ENCODE measurements at regions not wholly inside any gene's neighbourhood (a gene's known extent, or its start where the extent isn't known, plus 50 kb on each side); places are given as distances from the start of the nearest gene placed in this dataset.

- no peak for DNase-seq (ENCODE audit: low read depth)
Observed at GRCh38 chr9:89655990-89656657, 51.3 kb downstream of the GADD45G start.

DNA sequence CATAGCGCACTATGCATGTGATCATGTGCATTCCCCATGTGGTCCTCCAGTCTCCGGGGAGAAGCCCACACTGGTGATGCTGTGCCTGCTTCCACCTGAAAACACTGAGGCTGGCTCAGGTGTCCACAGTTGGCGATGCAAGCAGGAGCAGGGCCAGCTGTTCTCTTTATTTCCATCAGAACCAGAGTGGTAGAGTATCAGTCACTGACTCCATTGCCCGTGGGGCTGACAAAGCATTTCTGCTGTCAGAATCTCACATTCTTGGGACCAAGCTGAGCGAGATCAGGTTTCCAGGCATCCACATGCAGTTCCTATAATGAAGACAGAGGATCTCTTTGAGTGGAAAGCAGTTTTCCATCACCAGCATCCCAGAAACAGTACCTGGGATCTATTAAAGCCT is 52.5 kb downstream of the GADD45G start:
- DNase-seq (ENCODE audit: low read depth) = no peak

- no peak for DNase-seq (ENCODE audit: low read depth)
Observed at GRCh38 chr9:89657765-89658164, 53.0 kb downstream of the GADD45G start.

DNA sequence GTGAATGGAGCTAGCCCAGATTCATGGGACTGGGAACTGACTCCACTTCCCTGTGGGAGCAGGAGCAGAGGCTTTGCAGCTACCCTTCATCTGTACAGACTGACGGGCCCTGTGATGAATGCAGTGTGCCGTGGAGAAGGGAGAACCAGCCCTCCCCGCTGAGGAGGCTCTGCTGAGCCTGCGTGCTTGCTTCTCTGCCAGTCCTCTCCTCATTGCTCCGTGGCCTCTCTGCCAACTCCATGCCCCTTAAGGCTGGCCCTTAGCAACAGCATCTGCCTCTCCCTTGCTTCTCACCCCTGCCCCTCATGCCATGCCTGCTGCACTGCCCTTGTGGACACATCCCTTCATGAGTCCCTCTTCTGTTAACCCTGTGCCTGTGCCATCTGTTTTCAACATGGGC is 53.6 kb downstream of the GADD45G start:
- no peak for DNase-seq (ENCODE audit: low read depth)

DNA sequence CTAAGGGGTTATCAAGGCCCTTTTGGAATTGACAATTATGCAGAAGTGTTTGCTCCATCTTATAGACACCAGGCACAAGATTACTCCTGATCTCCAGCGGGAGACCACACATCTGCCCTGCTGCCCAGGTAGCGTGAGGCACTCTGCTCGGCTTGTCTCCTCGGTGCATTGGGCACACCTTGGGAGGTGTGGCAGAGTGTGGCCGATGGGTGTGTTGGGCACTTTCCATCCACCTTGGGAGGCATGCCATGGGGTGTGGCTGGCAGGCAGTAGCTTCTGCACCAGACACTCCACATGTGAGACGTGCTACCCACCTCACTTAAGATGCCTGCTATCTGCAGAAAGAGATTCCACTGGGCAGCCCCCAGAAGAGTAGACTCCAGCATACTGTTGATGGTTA is 54.1 kb downstream of the GADD45G start:
- no peak for DNase-seq (ENCODE audit: low read depth)

DNA sequence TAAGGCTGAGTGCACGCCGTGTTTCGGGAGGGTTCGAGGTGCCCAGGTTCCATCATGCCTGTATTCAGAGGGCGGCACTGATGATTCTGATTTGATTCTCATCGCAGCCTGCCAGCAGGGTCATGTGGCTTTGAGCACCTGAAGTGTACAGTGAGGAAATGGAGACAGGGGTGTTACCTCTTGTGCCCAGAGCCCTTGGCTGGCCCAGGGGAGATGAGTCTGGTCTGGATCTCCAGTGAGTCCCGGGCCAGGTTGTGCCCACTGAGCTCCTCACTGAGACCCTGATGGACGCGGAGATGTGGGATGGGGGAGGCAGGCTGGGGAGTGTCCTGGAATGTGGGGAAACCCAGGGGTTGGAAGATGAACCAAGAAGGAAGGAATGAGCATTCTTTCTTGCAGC is 54.7 kb downstream of the GADD45G start:
- DNase-seq (ENCODE audit: low read depth) = no peak

- DNase-seq (ENCODE audit: low read depth) = no peak
Observed at GRCh38 chr9:89659891-89660685, 55.3 kb downstream of the GADD45G start.

DNA sequence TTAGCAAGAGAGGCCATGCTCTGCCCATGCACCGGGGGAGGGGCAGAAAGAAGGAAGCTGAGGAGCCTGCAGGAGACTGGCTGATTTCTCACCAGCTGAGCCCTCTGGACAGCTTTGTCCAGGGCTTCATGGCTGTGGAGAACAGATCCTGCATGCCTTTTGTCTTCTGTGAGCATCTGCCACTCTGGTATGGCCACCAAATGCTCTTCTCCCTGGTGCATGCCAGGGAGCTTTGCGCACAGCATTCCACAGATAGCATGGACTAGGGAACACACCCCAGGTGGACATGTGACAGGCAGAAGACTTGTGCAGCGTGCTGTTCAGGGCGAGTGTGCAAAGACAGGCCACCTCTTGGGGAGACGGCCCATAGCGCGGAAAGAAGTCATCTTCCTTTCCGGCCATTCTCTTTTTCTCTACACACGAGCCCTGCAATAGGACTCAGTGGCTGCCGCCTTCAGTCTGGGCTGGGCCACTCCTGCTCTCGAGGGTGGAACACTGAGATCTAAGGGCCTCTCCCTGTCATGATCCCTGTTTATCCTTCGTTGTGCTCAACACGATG is 56.7 kb downstream of the GADD45G start:
- DNase-seq (ENCODE audit: low read depth) = no peak

DNA sequence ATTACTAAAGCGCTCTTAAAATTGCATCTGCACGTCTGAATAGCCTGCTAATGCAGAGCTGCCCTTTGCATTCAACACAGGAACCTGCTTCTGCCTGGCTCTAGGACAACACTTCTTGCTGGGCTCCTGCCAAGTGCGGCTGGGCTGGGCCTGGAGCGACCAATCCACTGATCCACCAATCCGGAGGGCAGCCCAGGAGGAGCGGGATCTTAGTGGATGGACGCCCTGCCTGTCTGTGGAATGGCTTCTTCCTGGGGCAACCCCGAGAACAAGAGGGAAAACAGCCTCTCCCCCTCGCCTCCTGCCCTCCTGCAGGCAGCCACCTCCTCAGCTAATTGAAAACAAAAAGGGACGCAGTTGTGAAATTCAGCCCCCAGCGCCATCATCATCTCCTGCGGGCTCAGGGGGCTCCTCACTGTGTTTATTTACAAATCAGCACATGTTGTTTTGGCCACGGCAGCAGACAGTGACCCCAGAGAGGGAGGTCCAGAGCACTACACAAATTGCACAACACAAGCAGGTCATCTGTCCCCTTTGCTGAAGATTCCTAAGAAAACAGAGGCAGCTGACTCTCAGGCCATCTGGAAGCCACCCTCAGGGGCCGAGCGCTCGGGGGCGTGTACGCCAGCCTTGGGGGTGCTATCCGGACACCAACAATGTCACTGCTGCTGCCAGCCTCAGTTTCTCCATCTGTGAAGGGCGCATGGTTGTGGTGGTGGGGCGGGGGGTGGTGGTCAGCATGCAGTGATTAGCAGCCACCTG is 57.3 kb downstream of the GADD45G start:
- DNase-seq (ENCODE audit: low read depth) = no peak

GRCh38 chr9:89662718-89663613 is 58.2 kb downstream of the GADD45G start:
- DNase-seq (ENCODE audit: low read depth) = no peak

DNA sequence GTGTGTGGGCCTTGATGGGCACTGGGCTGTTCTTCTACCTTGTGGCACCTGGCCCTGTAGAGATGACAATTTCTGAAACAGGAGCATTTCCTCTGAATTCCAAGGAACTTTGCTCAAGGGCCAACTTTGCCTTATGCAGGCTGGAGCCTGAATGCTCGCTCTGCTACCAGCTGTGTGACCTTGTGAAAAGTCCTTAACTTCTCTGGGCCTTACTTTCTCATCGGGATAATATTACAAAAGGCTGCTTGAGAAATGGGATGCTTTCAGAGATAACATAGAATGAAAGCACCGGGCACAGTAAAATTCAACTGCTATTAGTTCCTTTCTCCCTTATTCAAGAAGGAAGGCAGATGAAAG is 58.8 kb downstream of the GADD45G start:
- DNase-seq (ENCODE audit: low read depth) = no peak

DNA sequence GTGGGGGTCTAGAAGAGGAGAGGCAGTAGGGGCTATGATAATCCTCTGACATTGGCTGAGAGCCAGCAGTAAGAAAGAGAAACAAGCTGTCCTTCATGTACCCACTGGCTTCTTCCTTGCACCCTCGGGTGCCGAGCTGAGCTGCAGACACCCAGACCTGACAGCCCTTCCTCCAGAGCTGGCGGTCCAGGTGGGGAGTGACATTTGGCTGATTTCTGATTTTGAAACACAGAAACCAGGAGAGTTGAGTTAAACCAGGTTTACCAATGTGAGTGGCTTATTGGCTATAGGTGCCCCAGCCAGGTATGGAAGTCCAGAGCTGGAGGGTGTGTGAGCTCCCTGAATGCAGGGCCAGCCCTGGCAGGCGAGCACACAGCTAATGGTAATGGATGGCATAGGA is 59.2 kb downstream of the GADD45G start:
- DNase-seq (ENCODE audit: low read depth) = no peak

DNA sequence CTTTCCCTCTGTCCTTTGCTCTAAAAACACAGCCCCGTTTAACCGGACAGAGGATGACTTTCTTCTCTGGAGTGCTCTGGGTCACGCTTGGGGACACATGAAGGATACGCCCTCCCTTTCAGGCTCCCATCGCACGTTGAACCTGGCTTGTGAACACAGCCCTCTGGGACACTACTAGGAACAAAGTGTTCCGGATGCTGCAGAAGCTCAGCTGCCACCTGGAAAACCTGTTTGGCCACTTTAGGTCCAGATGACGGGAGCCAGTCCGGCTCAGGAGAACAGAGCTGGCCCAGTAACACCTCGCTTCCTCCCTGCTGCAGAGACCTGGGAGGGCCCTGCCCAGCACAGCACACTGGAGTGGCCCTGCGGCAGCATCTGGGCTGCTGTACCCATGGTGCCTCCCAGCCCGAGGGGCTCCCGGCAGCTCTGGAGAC is 60.1 kb downstream of the GADD45G start:
- no peak for DNase-seq (ENCODE audit: low read depth)

GRCh38 chr9:89666364-89666763 is 61.6 kb downstream of the GADD45G start:
- DNase-seq (ENCODE audit: low read depth) = no peak

DNA sequence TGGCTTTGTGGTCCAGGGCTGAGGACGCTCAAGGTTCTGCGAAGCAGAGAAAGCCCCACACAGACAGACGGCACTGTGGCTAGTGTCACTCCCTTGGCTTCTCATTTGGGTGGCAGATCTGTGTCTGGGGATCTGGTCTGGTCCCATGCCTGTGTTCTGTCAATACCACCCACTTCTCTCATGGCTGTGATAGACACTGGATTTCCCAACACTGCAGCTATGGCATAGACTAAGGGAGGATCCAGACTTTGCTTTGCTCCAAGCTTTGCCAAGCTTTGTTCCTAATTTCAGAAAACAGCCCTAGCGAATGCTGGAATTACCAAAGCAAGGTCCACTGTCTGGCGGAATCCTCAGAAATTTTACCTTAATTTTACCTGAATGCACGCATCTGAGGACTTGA is 62.1 kb downstream of the GADD45G start:
- no peak for DNase-seq (ENCODE audit: low read depth)

- no peak for DNase-seq (ENCODE audit: low read depth)
Observed at GRCh38 chr9:89667726-89668125, 62.9 kb downstream of the GADD45G start.

- DNase-seq (ENCODE audit: low read depth) = no peak
Observed at GRCh38 chr9:89668216-89668865, 63.5 kb downstream of the GADD45G start.

GRCh38 chr9:89668866-89669246 is 64.0 kb downstream of the GADD45G start:
- DNase-seq (ENCODE audit: low read depth) = no peak

DNA sequence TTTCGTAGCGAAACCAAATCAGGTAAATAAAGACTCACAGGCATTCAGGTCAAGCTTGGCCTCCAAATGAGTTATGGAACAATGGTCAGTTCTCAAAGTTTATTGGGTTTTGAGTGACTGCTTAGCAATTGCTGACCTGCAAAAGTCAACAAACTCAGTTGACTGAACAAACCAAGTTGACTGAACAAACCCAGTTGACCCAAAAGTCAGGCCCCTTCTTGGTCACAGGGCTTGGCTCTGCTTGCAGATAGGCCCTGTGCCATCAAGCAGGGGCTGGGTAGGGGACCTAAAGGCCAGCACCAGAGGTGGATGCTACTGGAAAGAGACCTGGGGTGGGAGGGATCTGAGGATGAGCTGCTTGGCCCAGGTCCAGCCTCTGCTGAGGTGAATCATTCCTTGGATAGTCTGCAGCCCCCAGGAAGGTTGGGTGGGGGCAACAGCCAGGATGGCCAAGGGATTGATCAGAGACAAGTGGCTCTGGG is 64.6 kb downstream of the GADD45G start:
- DNase-seq (ENCODE audit: low read depth) = no peak

- DNase-seq (ENCODE audit: low read depth) = no peak
Observed at GRCh38 chr9:89670114-89670513, 65.3 kb downstream of the GADD45G start.

DNA sequence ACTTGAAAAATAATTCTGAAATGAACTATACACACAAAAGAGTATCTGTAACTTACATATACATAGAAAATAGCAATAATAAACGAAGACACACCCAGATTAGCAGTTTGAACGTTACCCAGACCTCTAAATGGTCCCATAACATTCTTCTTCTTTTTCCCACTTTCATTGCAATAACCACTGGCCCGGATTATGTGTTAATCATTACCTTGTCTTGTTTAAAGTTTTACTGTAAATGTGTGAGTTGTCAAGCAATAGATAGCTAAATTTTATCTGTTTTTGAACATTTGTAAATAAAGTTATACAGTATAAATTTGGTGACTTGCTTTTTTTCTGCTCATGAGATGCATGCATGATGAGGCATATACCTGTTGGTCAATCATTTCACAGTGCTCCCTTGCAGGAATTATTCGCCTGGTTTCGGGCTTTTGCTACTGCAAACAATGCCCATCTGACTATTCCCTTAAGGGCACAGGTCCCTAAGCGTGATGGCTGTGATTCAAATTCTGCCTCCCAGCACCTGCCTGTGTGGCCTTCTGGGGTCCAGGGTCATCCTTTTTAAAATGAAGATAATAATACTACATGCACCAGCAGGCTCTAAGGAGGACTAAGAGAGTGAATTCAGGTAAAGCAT is 66.1 kb downstream of the GADD45G start:
- no peak for DNase-seq (ENCODE audit: low read depth)

Data from stimulated activated CD8-positive, alpha-beta memory T cell treated with anti-CD3 and anti-CD28 coated beads, Interleukin-12 subunit alpha, Interleukin-12 subunit beta, amount 100 ng/mL, for 1 hour (primary cell).